HepG2 (cell line): ENCODE measurements at regions not wholly inside any gene's neighbourhood (a gene's known extent, or its start where the extent isn't known, plus 50 kb on each side); places are given as distances from the start of the nearest gene placed in this dataset.

ENCODE experiments used
- ATAC-seq: fragments of 200-7000 bp; cut with Tn5 transposase; 3 replicates; pipeline ENCODE4 v1.9.1; 2020; ENCODE audit warnings: mild to moderate bottlenecking, moderate library complexity
- BruUV-seq: library from RNA; stranded (reverse); fragments of 400-500 nt; replicated peaks from 2 replicates; lab custom pipeline; 2021; lab: Mats Ljungman, UMichigan
- CTCF ChIA-PET: fragments of 300-600 bp; formaldehyde crosslinking; extraction: SDS; loops from one replicate; lab custom pipeline; 2021; ENCODE audit warnings: low total read pairs, inconsistent platforms, low intra/inter-chr PET ratio; lab: Yijun Ruan, JAX
- POLR2A ChIA-PET: fragments of 350-600 bp; sonication (Branson Sonifier 250); formaldehyde crosslinking; loops from one replicate; lab custom pipeline; 2020; ENCODE audit warnings: antibody characterized with exemption, inconsistent platforms; lab: Yijun Ruan, JAX
- DNase-seq: peaks from one replicate; pipeline ENCODE4 v3.0.0-alpha.2; 2015; ENCODE audit warnings: low spot score
- FAIRE-seq: peaks from 3 replicates; lab custom pipeline; 2011; peaks lifted over from hg19 to GRCh38; lab: Jason Lieb, UNC
- H2AFZ ChIP-seq: one replicate; pipeline ENCODE4 v1.6.1; 2011; ENCODE audit warnings: low read length, inconsistent platforms
- H3K27ac ChIP-seq: fragments of 300-600 bp; 3 replicates; pipeline ENCODE4 v1.8.0; 2011; ENCODE audit warnings: mixed run types, mild to moderate bottlenecking, mixed read lengths, low read length, inconsistent platforms; ENCODE audit not compliant: insufficient read depth; ENCODE audit errors: extremely low read length
- H3K27me3 ChIP-seq, 2 experiments: fragments of 200-600 bp in 1 of 2; 2 replicates in 1 of 2; 3 replicates in 1 of 2; pipeline versions ENCODE4 v1.6.0 to v1.8.0; 2011; ENCODE audit warnings: low read length in 2 of 2, mild to moderate bottlenecking in 2 of 2, moderate library complexity in 2 of 2, inconsistent platforms in 1 of 2; ENCODE audit not compliant: insufficient read depth in 2 of 2, control insufficient read depth in 1 of 2
- H3K36me3 ChIP-seq, 2 experiments: fragments of 200-600 bp in 1 of 2; replicated peaks in 1 of 2; 2 replicates in 1 of 2; 3 replicates in 1 of 2; pipeline versions ENCODE4 v1.5.1 to v1.8.0; 2011; ENCODE audit warnings: low read length in 2 of 2, inconsistent platforms in 1 of 2; ENCODE audit not compliant: insufficient read depth in 2 of 2, control insufficient read depth in 1 of 2
- H3K4me1 ChIP-seq: 2 replicates; pipeline ENCODE4 v1.5.1; 2012; ENCODE audit warnings: low read length, inconsistent platforms; ENCODE audit not compliant: insufficient read depth
- H3K4me2 ChIP-seq: 2 replicates; pipeline ENCODE4 v1.6.0; 2011; ENCODE audit warnings: low read depth, low read length, inconsistent platforms
- H3K4me3 ChIP-seq, 3 experiments: fragments of 200-600 bp in 1 of 3; sonication (generic), shearing (Covaris generic) in 1 of 3; replicated peaks in 1 of 3; 2 replicates each; pipeline ENCODE4 v1.5.1; 2011 to 2016; ENCODE audit warnings: low read length in 3 of 3, inconsistent platforms in 2 of 3, low read depth in 2 of 3, mild to moderate bottlenecking in 2 of 3, control low read depth in 1 of 3, mixed read lengths in 1 of 3; ENCODE audit not compliant: insufficient read depth in 1 of 3
- H3K79me2 ChIP-seq: one replicate; pipeline ENCODE4 v1.6.1; 2011; ENCODE audit warnings: low read length, inconsistent platforms; ENCODE audit not compliant: insufficient read depth
- H3K9ac ChIP-seq: 2 replicates; pipeline ENCODE4 v1.6.0; 2011; ENCODE audit warnings: mild to moderate bottlenecking, low read depth, low read length, inconsistent platforms; ENCODE audit not compliant: insufficient read depth
- H3K9me3 ChIP-seq: 2 replicates; pipeline ENCODE4 v1.5.1; 2012; ENCODE audit warnings: mild to moderate bottlenecking, low read length
- H4K20me1 ChIP-seq: 2 replicates; pipeline ENCODE4 v1.6.0; 2011; ENCODE audit warnings: inconsistent platforms, mild to moderate bottlenecking, low read length, moderate library complexity; ENCODE audit not compliant: insufficient read depth
- CSRNP2 ChIP-seq: sonication (generic); formaldehyde crosslinking; conservative IDR thresholded peaks from 2 replicates; pipeline ENCODE4 v1.8.0; 2022; ENCODE audit warnings: low read depth, missing genetic modification reagents
- FOXA3 ChIP-seq: IDR thresholded peaks from 2 replicates; pipeline ENCODE4 v1.6.1; 2016; ENCODE audit warnings: missing genetic modification reagents, missing compliant biosample characterization
- FOXK1 ChIP-seq: sonication (generic); formaldehyde crosslinking; IDR thresholded peaks from 2 replicates; pipeline ENCODE4 v1.4.0; 2020; ENCODE audit warnings: low read depth, missing genetic modification reagents, borderline replicate concordance
- NFATC3 ChIP-seq: sonication (generic); formaldehyde crosslinking; IDR thresholded peaks from 2 replicates; pipeline ENCODE4 v1.5.1; 2020; ENCODE audit warnings: mild to moderate bottlenecking, missing genetic modification reagents
- NFKBIZ ChIP-seq: IDR thresholded peaks from 2 replicates; pipeline ENCODE4 v1.6.1; 2018; ENCODE audit warnings: missing genetic modification reagents, missing compliant biosample characterization
- PRPF4 ChIP-seq: fragments of 200-400 bp; formaldehyde crosslinking; IDR thresholded peaks from 2 replicates; pipeline ENCODE4 v1.6.1; 2016; ENCODE audit warnings: low read length, low read depth; ENCODE audit not compliant: poor library complexity, severe bottlenecking
- REST ChIP-seq, 2 experiments: IDR thresholded peaks; 2 replicates each; pipeline ENCODE4 v1.6.1; 2011 to 2012; ENCODE audit warnings: low read length in 2 of 2, borderline replicate concordance in 1 of 2, low read depth in 1 of 2, mild to moderate bottlenecking in 1 of 2, moderate library complexity in 1 of 2
- ZNF18 ChIP-seq: sonication (generic); formaldehyde crosslinking; IDR thresholded peaks from 2 replicates; pipeline ENCODE4 v1.8.0; 2022; ENCODE audit warnings: mild to moderate bottlenecking, missing genetic modification reagents; ENCODE audit not compliant: insufficient replicate concordance
- ZNF335 ChIP-seq: sonication (generic); formaldehyde crosslinking; IDR thresholded peaks from 2 replicates; pipeline ENCODE4 v1.4.0; 2020; ENCODE audit warnings: missing genetic modification reagents
- ZNF446 ChIP-seq: sonication (generic); formaldehyde crosslinking; IDR thresholded peaks from 2 replicates; pipeline ENCODE4 v1.5.0; 2020; ENCODE audit warnings: mild to moderate bottlenecking, missing genetic modification reagents
- ZSCAN20 ChIP-seq: sonication (generic); formaldehyde crosslinking; IDR thresholded peaks from 2 replicates; pipeline ENCODE4 v1.4.0; 2020; ENCODE audit warnings: missing genetic modification reagents, mild to moderate bottlenecking, borderline replicate concordance
- WGBS: methylation state at CpG from one replicate; pipeline ENCODE4 v1.1.6; 2017; ENCODE audit warnings: low lambda C conversion rate; 5-methylcytosine and 5-hydroxymethylcytosine counted together
- in situ Hi-C: cut with HindIII; loops from 2 replicates; pipeline ENCODE4 v1.10.0; 2017; ENCODE audit warnings: low pct_unique_long_range_greater_than_20kb; ENCODE audit not compliant: extremely low pct_ligation_motif_present
- intact Hi-C: fragments of 100-400 bp; cut with micrococcal nuclease; formaldehyde crosslinking; loops from one replicate; pipeline ENCODE4 v1.10.0; 2022; ENCODE audit not compliant: unreplicated experiment
- TF ChIP-seq, protein P1 (sequence below): sonication (generic); formaldehyde crosslinking; IDR thresholded peaks from 2 replicates; pipeline ENCODE4 v1.5.0; 2020; ENCODE audit warnings: missing genetic modification reagents
- TF ChIP-seq, protein P2 (sequence below): sonication (generic); formaldehyde crosslinking; IDR thresholded peaks from 2 replicates; pipeline ENCODE4 v1.4.0; 2020; ENCODE audit warnings: missing genetic modification reagents

- H2AFZ ChIP-seq, result no peak overlapping the region
- BruUV-seq, result no TSS peak
- no peak overlapping the region for H3K9ac ChIP-seq
- CTCF ChIA-PET, result no interaction called here
- no peaks in the 10 kb centered on the region for H3K79me2 ChIP-seq
- TF ChIP-seq CSRNP2 (CRISPR knock-in tag) (no peak), ZNF446 (CRISPR knock-in tag) (no peak), NFATC3 (CRISPR knock-in tag) (no peak), ZSCAN20 (CRISPR knock-in tag) (no peak), FOXK1 (CRISPR knock-in tag) (no peak), ZNF18 (no peak), REST (IDR thresholded peaks at IDR 0.05; ENCODE audit: borderline replicate concordance in 1 of 2, low read depth in 1 of 2, low read length in 2 of 2) (no peak), ZNF335 (no peak), FOXA3 (CRISPR knock-in tag) (no peak), NFKBIZ (CRISPR knock-in tag) (no peak), PRPF4 (no peak)
- TF ChIP-seq, protein P1, sequence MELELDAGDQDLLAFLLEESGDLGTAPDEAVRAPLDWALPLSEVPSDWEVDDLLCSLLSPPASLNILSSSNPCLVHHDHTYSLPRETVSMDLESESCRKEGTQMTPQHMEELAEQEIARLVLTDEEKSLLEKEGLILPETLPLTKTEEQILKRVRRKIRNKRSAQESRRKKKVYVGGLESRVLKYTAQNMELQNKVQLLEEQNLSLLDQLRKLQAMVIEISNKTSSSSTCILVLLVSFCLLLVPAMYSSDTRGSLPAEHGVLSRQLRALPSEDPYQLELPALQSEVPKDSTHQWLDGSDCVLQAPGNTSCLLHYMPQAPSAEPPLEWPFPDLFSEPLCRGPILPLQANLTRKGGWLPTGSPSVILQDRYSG (CRISPR knock-in tag), result no peak
- TF ChIP-seq, protein P2, sequence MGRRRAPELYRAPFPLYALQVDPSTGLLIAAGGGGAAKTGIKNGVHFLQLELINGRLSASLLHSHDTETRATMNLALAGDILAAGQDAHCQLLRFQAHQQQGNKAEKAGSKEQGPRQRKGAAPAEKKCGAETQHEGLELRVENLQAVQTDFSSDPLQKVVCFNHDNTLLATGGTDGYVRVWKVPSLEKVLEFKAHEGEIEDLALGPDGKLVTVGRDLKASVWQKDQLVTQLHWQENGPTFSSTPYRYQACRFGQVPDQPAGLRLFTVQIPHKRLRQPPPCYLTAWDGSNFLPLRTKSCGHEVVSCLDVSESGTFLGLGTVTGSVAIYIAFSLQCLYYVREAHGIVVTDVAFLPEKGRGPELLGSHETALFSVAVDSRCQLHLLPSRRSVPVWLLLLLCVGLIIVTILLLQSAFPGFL (CRISPR knock-in tag), result no peak
- no peaks in the 10 kb centered on the region for H3K36me3 ChIP-seq
- H4K20me1 ChIP-seq, result no peaks in the 10 kb centered on the region
- no peak for ATAC-seq
- no peak overlapping the region for H3K4me2 ChIP-seq
- no peak for DNase-seq
- intact Hi-C loops (no loop called here), in situ Hi-C loops (no loop called here)
- H3K4me3 ChIP-seq, result no peak overlapping the region
- H3K9me3 ChIP-seq, result no peaks in the 10 kb centered on the region
- no peaks in the 10 kb centered on the region for H3K4me1 ChIP-seq
- no peak for FAIRE-seq
- POLR2A ChIA-PET, result no interaction called here
- no peak overlapping the region for H3K27ac ChIP-seq
- WGBS, result 0% methylated on average over 1 of the region's 1 CpG
- H3K27me3 ChIP-seq, result no peaks in the 10 kb centered on the region
These were observed 152.9 kb downstream of the RTL3 start for GRCh38 chrX:78506248-78506647.
